ENCODE measurements at regions not wholly inside any gene's neighbourhood (a gene's known extent, or its start where the extent isn't known, plus 50 kb on each side); places are given as distances from the start of the nearest gene placed in this dataset.

- no peak overlapping the region for H3K27ac ChIP-seq (ENCODE audit: low read depth, low read length, poor library complexity, severe bottlenecking)
- TF ChIP-seq EZH2phosphoT487 (IDR thresholded peaks at IDR 0.05; ENCODE audit: borderline replicate concordance, low read depth, low read length) (no peak), CTCF (conservative IDR thresholded peaks at IDR 0.05; ENCODE audit: low read length) (no peak)
- H3K36me3 ChIP-seq (ENCODE audit: insufficient read depth, low read length): no peaks in the 10 kb centered on the region
- POLR2A ChIA-PET: no interaction called here
- no peak overlapping the region for H3K4me2 ChIP-seq (ENCODE audit: low read length)
- CTCF ChIA-PET (ENCODE audit: unreplicated experiment): no interaction called here
- no peaks in the 10 kb centered on the region for H3K9me2 ChIP-seq (ENCODE audit: insufficient read depth, low read length)
- no peaks in the 10 kb centered on the region for H3K79me2 ChIP-seq (ENCODE audit: insufficient read depth, low read depth, low read length)
- intact Hi-C loops (cut with micrococcal nuclease; ENCODE audit: unreplicated experiment): no loop called here
- no TSS peak for BruUV-seq (replicated peaks)
- H3K9me3 ChIP-seq (ENCODE audit: low read length): no peaks in the 10 kb centered on the region
- no peak overlapping the region for H2AFZ ChIP-seq (ENCODE audit: low read length)
- no peak for DNase-seq (ENCODE audit: low spot score)
- H3K4me1 ChIP-seq (ENCODE audit: insufficient read depth, low read length, poor library complexity, severe bottlenecking): no peaks in the 10 kb centered on the region
- no peak overlapping the region for H3K4me3 ChIP-seq (ENCODE audit: low read depth, low read length, poor library complexity, severe bottlenecking)
- no peaks in the 10 kb centered on the region for H4K20me1 ChIP-seq (ENCODE audit: insufficient read depth, low read length)
These were observed 362.6 kb downstream of the GASK1B start for GRCh38 chr4:157810137-157810774.

- no peak overlapping the region for H3K27ac ChIP-seq (ENCODE audit: low read depth, low read length, poor library complexity, severe bottlenecking)
- no peak for DNase-seq (ENCODE audit: low spot score)
- ChIA-PET CTCF (ENCODE audit: unreplicated experiment) (no interaction called here), POLR2A (no interaction called here)
- no peak overlapping the region for H3K4me3 ChIP-seq (ENCODE audit: low read depth, low read length, poor library complexity, severe bottlenecking)
- no peaks in the 10 kb centered on the region for H3K9me3 ChIP-seq (ENCODE audit: low read length)
- no peak overlapping the region for H2AFZ ChIP-seq (ENCODE audit: low read length)
- H3K4me1 ChIP-seq (ENCODE audit: insufficient read depth, low read length, poor library complexity, severe bottlenecking): no peaks in the 10 kb centered on the region
- TF ChIP-seq EZH2phosphoT487 (IDR thresholded peaks at IDR 0.05; ENCODE audit: borderline replicate concordance, low read depth, low read length) (no peak), CTCF (conservative IDR thresholded peaks at IDR 0.05; ENCODE audit: low read length) (no peak)
- H3K36me3 ChIP-seq (ENCODE audit: insufficient read depth, low read length): no peaks in the 10 kb centered on the region
- no peaks in the 10 kb centered on the region for H3K79me2 ChIP-seq (ENCODE audit: insufficient read depth, low read depth, low read length)
- H3K9me2 ChIP-seq (ENCODE audit: insufficient read depth, low read length): no peaks in the 10 kb centered on the region
- no TSS peak for BruUV-seq (replicated peaks)
- intact Hi-C loops (cut with micrococcal nuclease; ENCODE audit: unreplicated experiment): no loop called here
- H3K4me2 ChIP-seq (ENCODE audit: low read length): no peak overlapping the region
- no peaks in the 10 kb centered on the region for H4K20me1 ChIP-seq (ENCODE audit: insufficient read depth, low read length)
These were observed 363.9 kb downstream of the GASK1B start for GRCh38 chr4:157808796-157809383.

- H2AFZ ChIP-seq (ENCODE audit: low read length): no peak overlapping the region
- no peaks in the 10 kb centered on the region for H3K9me3 ChIP-seq (ENCODE audit: low read length)
- H3K4me1 ChIP-seq (ENCODE audit: insufficient read depth, low read length, poor library complexity, severe bottlenecking): no peaks in the 10 kb centered on the region
- no peak overlapping the region for H3K4me3 ChIP-seq (ENCODE audit: low read depth, low read length, poor library complexity, severe bottlenecking)
- POLR2A ChIA-PET: no interaction called here
- DNase-seq (ENCODE audit: low spot score): no peak
- no peak for TF ChIP-seq EZH2phosphoT487 (IDR thresholded peaks at IDR 0.05; ENCODE audit: borderline replicate concordance, low read depth, low read length)
- no peak for TF ChIP-seq CTCF (conservative IDR thresholded peaks at IDR 0.05; ENCODE audit: low read length)
- H3K9me2 ChIP-seq (ENCODE audit: insufficient read depth, low read length): no peaks in the 10 kb centered on the region
- H3K79me2 ChIP-seq (ENCODE audit: insufficient read depth, low read depth, low read length): no peaks in the 10 kb centered on the region
- intact Hi-C loops (cut with micrococcal nuclease; ENCODE audit: unreplicated experiment): no loop called here
- CTCF ChIA-PET (ENCODE audit: unreplicated experiment): no interaction called here
- no TSS peak for BruUV-seq (replicated peaks)
- H3K27ac ChIP-seq (ENCODE audit: low read depth, low read length, poor library complexity, severe bottlenecking): no peak overlapping the region
- H3K36me3 ChIP-seq (ENCODE audit: insufficient read depth, low read length): no peaks in the 10 kb centered on the region
- H3K4me2 ChIP-seq (ENCODE audit: low read length): no peak overlapping the region
- no peaks in the 10 kb centered on the region for H4K20me1 ChIP-seq (ENCODE audit: insufficient read depth, low read length)
These were observed 366.6 kb downstream of the GASK1B start for GRCh38 chr4:157806184-157806583.
